HG03064 (cell line): ENCODE measurements at regions not wholly inside any gene's neighbourhood (a gene's known extent, or its start where the extent isn't known, plus 50 kb on each side); places are given as distances from the start of the nearest gene placed in this dataset.

ENCODE experiments used
- ATAC-seq: cut with Tn5 transposase; IDR thresholded peaks from one replicate; pipeline ENCODE4 v1.9.1; 2021; ENCODE audit warnings: low read depth; ENCODE audit not compliant: unreplicated experiment

DNA sequence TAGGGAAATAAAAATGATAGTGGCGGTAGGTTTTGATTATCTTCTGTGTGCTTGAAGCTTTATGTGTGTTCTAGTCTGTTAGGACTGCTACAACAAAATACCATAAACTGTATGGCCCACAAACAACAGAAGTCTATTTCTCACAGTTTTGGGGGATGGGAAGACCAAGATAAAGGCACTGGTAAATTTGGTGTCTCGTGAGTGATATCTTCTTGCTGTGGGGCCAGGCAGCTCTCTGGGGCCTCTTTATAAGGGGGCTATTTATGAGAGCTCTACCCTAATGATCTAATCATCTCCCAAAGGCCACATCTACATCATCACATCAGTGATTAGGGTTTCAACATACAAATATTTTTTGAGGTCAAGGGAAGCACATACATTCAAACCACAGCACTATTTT lies 86.8 kb upstream of the SPHKAP start:
- ATAC-seq = no peak

DNA sequence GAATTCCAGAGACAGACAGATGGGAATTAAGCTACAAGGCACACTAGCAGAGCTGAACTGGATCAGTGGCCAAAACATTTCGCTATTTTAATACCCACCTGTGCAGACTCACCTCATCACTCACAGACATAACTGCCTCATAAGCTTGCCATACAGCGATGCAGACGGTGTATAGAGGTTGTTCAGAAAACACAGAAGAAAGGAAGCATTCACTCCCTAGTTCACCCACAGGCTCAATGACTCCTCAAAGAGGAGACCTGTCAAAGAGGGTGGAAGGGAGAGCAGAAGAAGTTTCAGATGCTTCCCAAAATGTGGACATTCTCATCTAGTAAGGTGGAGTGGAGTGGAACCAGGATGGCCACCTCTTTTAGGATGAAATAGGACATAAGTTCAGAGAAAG lies 81.7 kb upstream of the SPHKAP start:
- ATAC-seq = no peak

DNA sequence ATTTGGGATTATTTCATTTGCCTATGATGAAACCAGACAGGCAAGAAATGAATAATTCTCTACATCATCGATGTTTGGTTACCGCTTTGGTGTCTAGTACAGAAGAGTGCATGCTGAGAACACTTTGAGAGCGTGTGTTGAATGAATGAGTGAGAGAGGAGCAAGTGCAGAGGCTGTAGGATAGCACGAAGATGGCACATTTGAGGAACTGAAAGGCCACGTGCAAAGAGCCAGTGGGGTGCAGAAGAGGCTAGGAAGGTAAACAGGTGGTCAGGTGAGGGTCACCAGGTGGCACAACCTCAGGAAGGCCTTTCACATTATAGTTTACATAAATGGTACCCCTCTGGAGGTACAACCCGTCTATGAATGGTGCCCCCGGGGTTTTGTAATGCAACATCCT lies 80.1 kb upstream of the SPHKAP start:
- no peak for ATAC-seq

DNA sequence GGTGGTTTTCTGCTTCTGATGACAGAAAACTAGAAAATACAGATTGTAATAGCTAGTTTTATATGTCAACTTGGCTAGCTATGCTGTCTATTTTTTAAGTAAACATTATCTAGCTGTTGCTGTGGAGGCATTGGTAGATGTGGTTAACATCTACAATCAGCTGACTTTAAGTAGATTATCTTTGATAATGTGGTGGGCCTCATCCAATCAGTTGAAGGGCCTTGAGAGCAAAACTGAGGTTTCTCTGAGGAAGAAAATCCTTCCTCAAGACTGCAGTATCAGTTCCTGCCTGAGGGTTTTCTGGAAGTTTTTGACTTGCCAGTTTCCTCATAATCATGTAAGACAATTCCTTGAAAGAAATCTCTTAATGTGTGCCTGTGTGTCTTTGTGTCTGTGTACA lies 75.9 kb upstream of the SPHKAP start:
- no peak for ATAC-seq

DNA sequence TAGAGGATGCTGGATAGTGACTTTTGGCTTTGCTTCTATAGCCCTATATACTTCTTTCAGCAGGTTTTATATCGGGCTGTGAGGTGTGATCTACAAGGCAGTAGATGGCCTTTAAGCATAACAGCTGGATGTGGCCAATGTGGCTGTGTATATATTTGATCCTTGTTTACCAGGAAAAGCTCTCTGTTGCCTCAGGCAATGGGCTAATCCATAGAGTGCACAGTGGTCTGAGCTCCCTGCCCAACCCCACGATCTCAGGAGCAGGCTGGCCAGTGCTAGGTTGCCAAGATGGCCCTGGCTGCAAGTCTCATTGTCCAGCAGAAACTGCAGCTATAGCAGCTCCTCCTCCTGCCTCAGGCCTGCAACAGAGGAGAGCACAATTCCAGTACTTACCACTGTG lies 72.3 kb upstream of the SPHKAP start:
- no peak for ATAC-seq

DNA sequence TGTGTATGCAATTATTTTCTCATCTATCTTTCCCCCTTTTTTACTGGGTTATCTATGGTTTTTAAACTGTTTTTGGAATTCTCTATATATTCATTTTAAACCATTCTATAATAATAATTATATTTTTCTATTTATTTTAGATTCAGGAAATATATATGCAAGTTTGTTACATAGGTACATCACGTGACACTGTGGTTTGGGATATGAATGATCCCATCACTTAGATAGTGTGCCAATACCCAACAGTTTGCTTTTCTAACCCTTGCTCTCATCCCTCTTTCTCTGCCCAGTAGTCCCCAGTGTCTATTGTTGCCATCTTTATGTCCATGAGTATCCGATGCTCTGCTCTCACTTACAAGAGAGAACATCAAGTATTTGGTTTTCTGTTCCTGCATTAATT lies 65.8 kb upstream of the SPHKAP start:
- no peak for ATAC-seq

DNA sequence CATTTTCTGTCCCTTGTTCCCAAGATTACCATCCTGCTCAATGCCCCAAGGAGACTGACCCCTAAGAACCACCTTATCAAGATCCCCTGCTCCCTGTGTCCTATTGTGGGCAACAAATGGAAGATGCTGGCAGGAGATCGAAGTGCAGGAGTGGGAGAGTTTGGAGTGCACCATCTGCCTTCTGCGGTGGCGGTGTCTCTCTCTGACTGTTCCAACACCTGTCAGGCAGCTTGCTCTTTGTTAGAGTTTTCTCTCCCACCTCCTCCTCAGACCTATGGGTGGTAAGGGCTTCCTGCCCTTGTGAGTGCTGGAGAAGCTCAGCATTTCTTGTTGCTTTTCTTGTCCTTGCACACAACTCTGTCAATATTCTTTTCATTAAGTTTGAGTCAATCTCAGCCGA lies 64.1 kb upstream of the SPHKAP start:
- ATAC-seq = no peak

DNA sequence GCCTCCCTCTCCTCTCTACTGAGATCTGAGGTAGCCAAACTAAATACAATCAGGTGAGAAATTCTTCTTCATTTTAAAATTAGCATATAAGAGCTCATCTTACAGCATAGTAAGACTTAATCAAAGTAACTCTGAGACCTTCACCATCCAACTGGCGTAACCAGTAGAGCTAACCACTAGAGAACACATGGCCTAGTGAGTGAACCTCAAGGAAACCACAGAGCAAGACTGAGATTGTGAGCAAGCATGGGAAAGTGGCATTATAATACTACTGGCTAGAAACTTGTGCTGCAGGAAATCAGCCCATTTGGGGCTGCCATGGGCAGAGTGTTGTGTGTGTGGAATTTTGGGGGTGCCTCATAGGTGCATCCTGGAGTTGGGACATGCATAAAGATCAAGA lies 61.1 kb upstream of the SPHKAP start:
- ATAC-seq = no peak

DNA sequence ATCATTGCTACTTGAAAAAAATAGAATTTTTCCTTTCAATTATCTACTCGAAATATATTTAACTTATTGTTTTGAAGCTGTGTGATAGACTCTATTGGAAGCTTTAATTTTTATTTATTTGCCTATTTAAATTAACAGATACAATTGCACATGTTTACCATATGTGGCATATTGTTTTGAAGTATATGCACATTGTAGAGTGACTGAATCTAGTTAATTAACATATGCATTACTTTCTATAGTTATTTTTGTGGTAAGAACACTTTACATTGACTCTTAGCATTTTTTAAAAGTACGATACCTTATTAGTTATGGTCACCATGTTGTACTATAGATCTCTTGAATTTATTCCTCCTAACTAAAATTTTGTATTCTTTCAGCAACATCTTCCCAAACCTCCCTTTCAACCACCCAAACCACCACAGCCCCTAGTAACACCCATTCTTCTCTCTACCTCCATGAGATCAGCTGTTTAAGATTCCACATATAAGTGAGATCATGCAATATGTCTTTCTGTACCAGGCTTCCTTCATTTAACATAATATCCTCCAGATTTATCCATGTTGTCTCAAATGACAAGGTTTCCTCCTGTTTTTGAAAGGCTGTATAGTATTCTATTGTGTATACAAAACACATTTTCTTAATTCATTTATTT lies 58.5 kb upstream of the SPHKAP start:
- ATAC-seq = no peak

DNA sequence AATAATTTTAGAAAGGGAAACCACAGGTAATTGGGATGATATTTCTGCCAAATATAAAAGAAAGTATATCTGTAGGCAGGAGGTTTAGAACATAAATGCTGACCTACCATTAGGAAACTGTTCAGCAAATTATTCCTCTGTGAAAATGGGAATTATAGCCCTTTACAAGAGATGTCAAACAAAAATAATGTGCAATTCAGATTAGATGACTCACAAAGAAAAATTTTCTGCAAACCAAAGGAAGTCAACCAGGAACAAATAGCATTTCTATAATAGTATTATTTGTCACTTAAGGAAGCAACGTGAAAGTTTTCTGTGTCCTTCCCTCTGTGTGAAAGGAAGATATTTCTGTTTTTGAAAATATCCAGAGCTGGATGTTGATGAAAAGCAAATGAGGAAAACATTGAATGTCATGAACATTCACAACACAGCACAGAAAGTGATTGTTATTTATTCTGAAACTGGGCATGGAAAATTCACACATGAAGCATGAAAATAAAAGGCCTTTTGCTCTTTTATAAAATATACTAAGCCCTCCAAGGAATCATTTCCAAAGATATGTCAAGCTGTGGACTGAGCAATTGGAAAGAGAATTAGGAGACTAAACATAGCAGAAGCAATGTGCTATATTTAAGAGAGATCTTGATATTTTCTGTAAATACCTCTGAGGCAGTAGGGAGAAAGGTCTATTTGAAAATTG lies 57.9 kb upstream of the SPHKAP start:
- ATAC-seq = no peak
